ENCODE measurements at regions not wholly inside any gene's neighbourhood (a gene's known extent, or its start where the extent isn't known, plus 50 kb on each side); places are given as distances from the start of the nearest gene placed in this dataset.

DNA sequence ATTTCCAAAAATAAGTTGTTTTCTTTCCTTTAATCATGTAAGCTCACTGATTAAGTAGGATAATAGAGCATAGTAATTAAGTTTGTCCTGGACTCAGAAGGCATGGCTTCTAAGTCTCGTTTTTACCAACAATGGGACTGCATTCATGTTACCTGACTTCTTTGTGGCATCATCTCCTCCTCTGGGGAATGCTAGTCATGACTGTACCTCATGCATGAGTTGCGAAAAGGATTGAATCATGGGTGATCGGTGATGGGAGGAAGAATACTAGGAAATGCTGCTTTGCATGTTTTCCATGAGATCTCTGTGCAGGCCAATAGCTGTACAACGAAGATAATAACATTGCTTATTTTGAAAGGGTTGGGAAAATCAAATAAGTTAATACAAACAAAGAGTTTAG lies 981.6 kb downstream of the CNTNAP5 start:
- TF ChIP-seq, protein P1, sequence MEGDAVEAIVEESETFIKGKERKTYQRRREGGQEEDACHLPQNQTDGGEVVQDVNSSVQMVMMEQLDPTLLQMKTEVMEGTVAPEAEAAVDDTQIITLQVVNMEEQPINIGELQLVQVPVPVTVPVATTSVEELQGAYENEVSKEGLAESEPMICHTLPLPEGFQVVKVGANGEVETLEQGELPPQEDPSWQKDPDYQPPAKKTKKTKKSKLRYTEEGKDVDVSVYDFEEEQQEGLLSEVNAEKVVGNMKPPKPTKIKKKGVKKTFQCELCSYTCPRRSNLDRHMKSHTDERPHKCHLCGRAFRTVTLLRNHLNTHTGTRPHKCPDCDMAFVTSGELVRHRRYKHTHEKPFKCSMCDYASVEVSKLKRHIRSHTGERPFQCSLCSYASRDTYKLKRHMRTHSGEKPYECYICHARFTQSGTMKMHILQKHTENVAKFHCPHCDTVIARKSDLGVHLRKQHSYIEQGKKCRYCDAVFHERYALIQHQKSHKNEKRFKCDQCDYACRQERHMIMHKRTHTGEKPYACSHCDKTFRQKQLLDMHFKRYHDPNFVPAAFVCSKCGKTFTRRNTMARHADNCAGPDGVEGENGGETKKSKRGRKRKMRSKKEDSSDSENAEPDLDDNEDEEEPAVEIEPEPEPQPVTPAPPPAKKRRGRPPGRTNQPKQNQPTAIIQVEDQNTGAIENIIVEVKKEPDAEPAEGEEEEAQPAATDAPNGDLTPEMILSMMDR (conservative IDR thresholded peaks at IDR 0.05), result no peak
- no peak for TF ChIP-seq EZH2 (IDR thresholded peaks at IDR 0.05; ENCODE audit: low read depth)

All from PC-9 (cell line).